Activated CD4-positive, alpha-beta T cell treated with anti-CD3 and anti-CD28 coated beads, Interleukin-2, amount 10 ng/mL, durations not matched to agents 24 days and 14 days (primary cell): ENCODE measurements at regions not wholly inside any gene's neighbourhood (a gene's known extent, or its start where the extent isn't known, plus 50 kb on each side); places are given as distances from the start of the nearest gene placed in this dataset.

Experiments used
- DNase-seq: peaks from one replicate; pipeline ENCODE4 v3.0.0; 2022
- H3K27ac Mint-ChIP-seq: one replicate; pipeline ENCODE4 v1.8.0; 2022; ENCODE audit warnings: mild to moderate bottlenecking, mixed read lengths
- H3K27me3 Mint-ChIP-seq: one replicate; pipeline ENCODE4 v1.8.0; 2022; ENCODE audit warnings: mixed read lengths
- H3K36me3 Mint-ChIP-seq: one replicate; pipeline ENCODE4 v1.8.0; 2022; ENCODE audit warnings: low read depth, mild to moderate bottlenecking, mixed read lengths
- H3K4me1 Mint-ChIP-seq: one replicate; pipeline ENCODE4 v1.8.0; 2021; ENCODE audit warnings: mixed read lengths
- H3K4me3 Mint-ChIP-seq: one replicate; pipeline ENCODE4 v1.8.0; 2022; ENCODE audit warnings: mild to moderate bottlenecking, moderate library complexity, mixed read lengths
- H3K9me3 Mint-ChIP-seq: one replicate; pipeline ENCODE4 v1.8.0; 2021; ENCODE audit warnings: mixed read lengths
- intact Hi-C: fragments of 100-400 bp; cut with micrococcal nuclease; formaldehyde crosslinking; loops from one replicate; pipeline ENCODE4 v1.15.1; 2023

GRCh38 chr10:85047170-85047834 lies 718.9 kb downstream of the CCSER2 start:
- no peaks in the 10 kb centered on the region for H3K4me1 Mint-ChIP-seq
- H3K9me3 Mint-ChIP-seq, result no peaks in the 10 kb centered on the region
- no peak for DNase-seq
- H3K36me3 Mint-ChIP-seq, result no peaks in the 10 kb centered on the region
- no peak overlapping the region for H3K27ac Mint-ChIP-seq
- no peak overlapping the region for H3K4me3 Mint-ChIP-seq
- H3K27me3 Mint-ChIP-seq, result no peaks in the 10 kb centered on the region
- intact Hi-C loops, result no loop called here

- Mint-ChIP-seq H3K36me3 (no peaks in the 10 kb centered on the region), H3K9me3 (no peaks in the 10 kb centered on the region), H3K27me3 (no peaks in the 10 kb centered on the region), H3K4me3 (no peak overlapping the region), H3K4me1 (no peaks in the 10 kb centered on the region), H3K27ac (no peak overlapping the region)
- DNase-seq, result no peak
- intact Hi-C loops, result no loop called here
These were observed 719.6 kb downstream of the CCSER2 start for GRCh38 chr10:85047979-85048378.

GRCh38 chr10:85048644-85049043 lies 720.3 kb downstream of the CCSER2 start:
- no peaks in the 10 kb centered on the region for H3K27me3 Mint-ChIP-seq
- H3K36me3 Mint-ChIP-seq, result no peaks in the 10 kb centered on the region
- intact Hi-C loops, result no loop called here

GRCh38 chr10:85060944-85061343 lies 732.6 kb downstream of the CCSER2 start:
- Mint-ChIP-seq H3K36me3 (no peaks in the 10 kb centered on the region), H3K9me3 (peaks cover 9% of the 10 kb centered on the region), H3K4me3 (no peak overlapping the region), H3K27me3 (no peaks in the 10 kb centered on the region), H3K27ac (no peak overlapping the region), H3K4me1 (no peaks in the 10 kb centered on the region)
- no peak for DNase-seq
- intact Hi-C loops, result no loop called here

More at GRCh38 chr10:85048644-85049043, 720.3 kb downstream of the CCSER2 start:
- Mint-ChIP-seq H3K4me1 (no peaks in the 10 kb centered on the region), H3K9me3 (no peaks in the 10 kb centered on the region), H3K4me3 (no peak overlapping the region), H3K27ac (no peak overlapping the region)
- no peak for DNase-seq

- Mint-ChIP-seq H3K4me3 (no peak overlapping the region), H3K9me3 (peaks cover 6% of the 10 kb centered on the region), H3K4me1 (no peaks in the 10 kb centered on the region), H3K27me3 (no peaks in the 10 kb centered on the region), H3K27ac (no peak overlapping the region), H3K36me3 (no peaks in the 10 kb centered on the region)
- DNase-seq, result no peak
- intact Hi-C loops, result no loop called here
These were observed 733.0 kb downstream of the CCSER2 start for GRCh38 chr10:85061401-85061800.

GRCh38 chr10:85067955-85068354 lies 739.6 kb downstream of the CCSER2 start:
- no peaks in the 10 kb centered on the region for H3K9me3 Mint-ChIP-seq
- no peak for DNase-seq
- no peaks in the 10 kb centered on the region for H3K4me1 Mint-ChIP-seq
- H3K27me3 Mint-ChIP-seq, result no peaks in the 10 kb centered on the region
- H3K36me3 Mint-ChIP-seq, result no peaks in the 10 kb centered on the region
- no peak overlapping the region for H3K27ac Mint-ChIP-seq
- intact Hi-C loops, result no loop called here
- no peak overlapping the region for H3K4me3 Mint-ChIP-seq

- H3K9me3 Mint-ChIP-seq, result no peaks in the 10 kb centered on the region
- H3K27me3 Mint-ChIP-seq, result no peaks in the 10 kb centered on the region
- no peak overlapping the region for H3K4me3 Mint-ChIP-seq
- DNase-seq, result no peak
- H3K36me3 Mint-ChIP-seq, result no peaks in the 10 kb centered on the region
- H3K4me1 Mint-ChIP-seq, result no peaks in the 10 kb centered on the region
- intact Hi-C loops, result no loop called here
- H3K27ac Mint-ChIP-seq, result no peak overlapping the region
These were observed 752.5 kb downstream of the CCSER2 start for GRCh38 chr10:85080934-85081333.

GRCh38 chr10:85098835-85099521 lies 770.6 kb downstream of the CCSER2 start:
- Mint-ChIP-seq H3K36me3 (no peaks in the 10 kb centered on the region), H3K4me1 (no peaks in the 10 kb centered on the region), H3K27me3 (no peaks in the 10 kb centered on the region), H3K27ac (no peak overlapping the region), H3K9me3 (no peaks in the 10 kb centered on the region), H3K4me3 (no peak overlapping the region)
- intact Hi-C loops, result no loop called here
- DNase-seq, result no peak

- intact Hi-C loops, result no loop called here
- Mint-ChIP-seq H3K9me3 (no peaks in the 10 kb centered on the region), H3K27ac (no peak overlapping the region), H3K27me3 (no peaks in the 10 kb centered on the region), H3K36me3 (no peaks in the 10 kb centered on the region), H3K4me1 (no peaks in the 10 kb centered on the region), H3K4me3 (no peak overlapping the region)
- DNase-seq, result no peak
These were observed 772.1 kb downstream of the CCSER2 start for GRCh38 chr10:85100495-85100894.

GRCh38 chr10:85105614-85106255 lies 777.3 kb downstream of the CCSER2 start:
- no peaks in the 10 kb centered on the region for H3K36me3 Mint-ChIP-seq
- no peak overlapping the region for H3K4me3 Mint-ChIP-seq
- intact Hi-C loops, result no loop called here
- no peaks in the 10 kb centered on the region for H3K4me1 Mint-ChIP-seq
- H3K27ac Mint-ChIP-seq, result no peak overlapping the region
- DNase-seq, result no peak
- H3K9me3 Mint-ChIP-seq, result peaks cover 2% of the 10 kb centered on the region
- no peaks in the 10 kb centered on the region for H3K27me3 Mint-ChIP-seq

GRCh38 chr10:85111271-85111670 lies 782.9 kb downstream of the CCSER2 start:
- Mint-ChIP-seq H3K4me1 (no peaks in the 10 kb centered on the region), H3K4me3 (no peak overlapping the region), H3K9me3 (peaks cover 1% of the 10 kb centered on the region), H3K27me3 (no peaks in the 10 kb centered on the region), H3K27ac (no peak overlapping the region), H3K36me3 (no peaks in the 10 kb centered on the region)
- no peak for DNase-seq
- intact Hi-C loops, result no loop called here

GRCh38 chr10:85124603-85125051 lies 796.2 kb downstream of the CCSER2 start:
- Mint-ChIP-seq H3K27me3 (no peaks in the 10 kb centered on the region), H3K27ac (no peak overlapping the region), H3K4me3 (no peak overlapping the region), H3K9me3 (no peaks in the 10 kb centered on the region), H3K4me1 (no peaks in the 10 kb centered on the region), H3K36me3 (no peaks in the 10 kb centered on the region)
- intact Hi-C loops, result no loop called here
- DNase-seq, result no peak

- Mint-ChIP-seq H3K36me3 (no peaks in the 10 kb centered on the region), H3K27ac (no peak overlapping the region), H3K9me3 (no peaks in the 10 kb centered on the region), H3K27me3 (no peaks in the 10 kb centered on the region), H3K4me3 (no peak overlapping the region), H3K4me1 (no peaks in the 10 kb centered on the region)
- no peak for DNase-seq
- intact Hi-C loops, result no loop called here
These were observed 808.9 kb downstream of the CCSER2 start for GRCh38 chr10:85137253-85137652.

GRCh38 chr10:85138046-85138445 lies 809.7 kb downstream of the CCSER2 start:
- no peak overlapping the region for H3K4me3 Mint-ChIP-seq
- no peak for DNase-seq
- no peaks in the 10 kb centered on the region for H3K36me3 Mint-ChIP-seq
- H3K27ac Mint-ChIP-seq, result no peak overlapping the region
- intact Hi-C loops, result no loop called here
- H3K9me3 Mint-ChIP-seq, result no peaks in the 10 kb centered on the region
- no peaks in the 10 kb centered on the region for H3K4me1 Mint-ChIP-seq
- no peaks in the 10 kb centered on the region for H3K27me3 Mint-ChIP-seq
